ENCODE measurements at regions not wholly inside any gene's neighbourhood (a gene's known extent, or its start where the extent isn't known, plus 50 kb on each side); places are given as distances from the start of the nearest gene placed in this dataset.

DNA sequence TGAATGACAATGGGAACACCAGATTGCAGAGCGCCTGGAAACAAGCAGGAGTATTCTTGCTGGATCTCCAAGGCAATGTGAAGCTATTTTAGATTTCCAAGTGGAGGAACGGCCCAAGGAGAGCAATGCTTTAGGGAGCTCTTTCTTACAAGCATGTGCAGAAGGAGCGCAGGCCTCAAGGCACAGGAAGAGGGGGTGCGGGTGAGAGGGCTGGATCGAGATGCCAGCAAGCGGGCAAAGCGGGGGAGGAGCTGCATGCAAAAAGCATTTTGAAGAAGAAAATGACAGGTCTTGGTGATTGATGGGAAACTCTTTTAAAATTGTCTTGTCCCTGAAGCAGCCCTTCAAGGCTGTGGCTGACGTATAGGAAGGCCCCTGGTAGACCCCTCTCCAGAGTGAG, 171.9 kb downstream of the QRSL1 start:
- H3K14ac ChIP-seq (ENCODE audit: insufficient read depth, low read length), result no peak overlapping the region
- Mint-ChIP-seq H3K27me3 (ENCODE audit: low read depth) (peaks cover 2% of the 10 kb centered on the region; the same call in 1 of the 2 replicates), H3K36me3 (ENCODE audit: insufficient read depth in 1 of 3, low read depth in 3 of 3) (peaks cover 2 to 10% (median 7%) of the 10 kb centered on the region in 3 experiments), H3K9me3 (peaks cover 10 to 11% of the 10 kb centered on the region in 2 experiments), H3K27ac (no peak overlapping the region), H3K4me3 (peak overlapping the region in 1 of 2 experiments; percentile 5; a peak in 2 of 5 replicates), H3K4me1 (peaks cover 72% of the 10 kb centered on the region in 2 experiments)
- DNase-seq, result no peak
- H3K4me2 ChIP-seq (ENCODE audit: insufficient read depth, insufficient read length, low read length), result no peak overlapping the region
- H3K18ac ChIP-seq (ENCODE audit: insufficient read length, low read depth, low read length), result no peak overlapping the region
- no peaks in the 10 kb centered on the region for H4K20me1 ChIP-seq (ENCODE audit: control insufficient read depth, insufficient read depth, insufficient read length)
- peaks cover 28% of the 10 kb centered on the region for H3K4me1 ChIP-seq (ENCODE audit: insufficient read depth, low read length)
- TF ChIP-seq, protein P1, sequence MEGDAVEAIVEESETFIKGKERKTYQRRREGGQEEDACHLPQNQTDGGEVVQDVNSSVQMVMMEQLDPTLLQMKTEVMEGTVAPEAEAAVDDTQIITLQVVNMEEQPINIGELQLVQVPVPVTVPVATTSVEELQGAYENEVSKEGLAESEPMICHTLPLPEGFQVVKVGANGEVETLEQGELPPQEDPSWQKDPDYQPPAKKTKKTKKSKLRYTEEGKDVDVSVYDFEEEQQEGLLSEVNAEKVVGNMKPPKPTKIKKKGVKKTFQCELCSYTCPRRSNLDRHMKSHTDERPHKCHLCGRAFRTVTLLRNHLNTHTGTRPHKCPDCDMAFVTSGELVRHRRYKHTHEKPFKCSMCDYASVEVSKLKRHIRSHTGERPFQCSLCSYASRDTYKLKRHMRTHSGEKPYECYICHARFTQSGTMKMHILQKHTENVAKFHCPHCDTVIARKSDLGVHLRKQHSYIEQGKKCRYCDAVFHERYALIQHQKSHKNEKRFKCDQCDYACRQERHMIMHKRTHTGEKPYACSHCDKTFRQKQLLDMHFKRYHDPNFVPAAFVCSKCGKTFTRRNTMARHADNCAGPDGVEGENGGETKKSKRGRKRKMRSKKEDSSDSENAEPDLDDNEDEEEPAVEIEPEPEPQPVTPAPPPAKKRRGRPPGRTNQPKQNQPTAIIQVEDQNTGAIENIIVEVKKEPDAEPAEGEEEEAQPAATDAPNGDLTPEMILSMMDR (conservative IDR thresholded peaks at IDR 0.05), result no peak
- no peaks in the 10 kb centered on the region for H3K9me3 ChIP-seq (ENCODE audit: control insufficient read depth, low read depth, low read length)
- H2BK120ac ChIP-seq (ENCODE audit: low read depth, low read length, poor library complexity, severe bottlenecking), result no peak overlapping the region
- H2BK5ac ChIP-seq (ENCODE audit: insufficient read length, low read length), result no peak overlapping the region
- no peak overlapping the region for H3K9ac ChIP-seq (ENCODE audit: extremely low read depth, insufficient read length, low read length)
- H3K56ac ChIP-seq (ENCODE audit: insufficient read length, low read depth, low read length), result no peak overlapping the region
- no peak overlapping the region for H3T11ph ChIP-seq (ENCODE audit: low read length)
- no CpG with 5 or more reads among the region's 8 CpGs for whole genome bisulfite sequencing (ENCODE audit: extremely low coverage, insufficient read length, low lambda C conversion rate)
- H4K91ac ChIP-seq (ENCODE audit: insufficient read length, low read depth, low read length), result no peak overlapping the region
- H3K27me3 ChIP-seq (ENCODE audit: insufficient read depth, low read length), result no peaks in the 10 kb centered on the region
- no peak overlapping the region for H3K23ac ChIP-seq (ENCODE audit: insufficient read length, low read depth, low read length)
- H3K79me1 ChIP-seq (ENCODE audit: insufficient read depth, low read depth, low read length, poor library complexity, severe bottlenecking), result no peaks in the 10 kb centered on the region
- H2AFZ ChIP-seq (ENCODE audit: low read length), result no peak overlapping the region
- H3K23me2 ChIP-seq (ENCODE audit: insufficient read length, low read depth, low read length, poor library complexity, severe bottlenecking), result no peaks in the 10 kb centered on the region
- H2AK5ac ChIP-seq (ENCODE audit: insufficient read length, low read length), result no peak overlapping the region
- no peak overlapping the region for H2BK12ac ChIP-seq (ENCODE audit: insufficient read length, low read depth, low read length)
- no peak overlapping the region for H2BK20ac ChIP-seq (ENCODE audit: low read depth, low read length, poor library complexity, severe bottlenecking)
- no peak overlapping the region for H4K8ac ChIP-seq (replicated peaks; ENCODE audit: insufficient read length, low read depth, low read length)
- H3K4ac ChIP-seq (ENCODE audit: low read depth, low read length), result no peak overlapping the region
- H3K79me2 ChIP-seq (ENCODE audit: insufficient read depth, low read length), result no peaks in the 10 kb centered on the region
- no peak overlapping the region for H2BK15ac ChIP-seq (ENCODE audit: low read depth, low read length)
- no peak overlapping the region for H4K5ac ChIP-seq (ENCODE audit: insufficient read length, low read depth, low read length)
- H3K27ac ChIP-seq (ENCODE audit: insufficient read length, low read depth, low read length), result no peak overlapping the region

Data from H9 (cell line).